Loucy (cell line): ENCODE measurements at regions not wholly inside any gene's neighbourhood (a gene's known extent, or its start where the extent isn't known, plus 50 kb on each side); places are given as distances from the start of the nearest gene placed in this dataset.

Source experiments
- H2AFZ ChIP-seq: fragments of 200-600 bp; sonication (generic); 2 replicates; pipeline ENCODE4 v1.6.0; 2016; ENCODE audit warnings: antibody characterized with exemption, mild to moderate bottlenecking, low read length, moderate library complexity
- H3F3A ChIP-seq: fragments of 200-600 bp; 2 replicates; pipeline ENCODE4 v1.6.0; 2016; ENCODE audit warnings: antibody characterized with exemption, low read depth, mild to moderate bottlenecking
- H3K27me3 ChIP-seq: fragments of 200-600 bp; sonication (generic); 2 replicates; pipeline ENCODE4 v1.6.1; 2014; ENCODE audit warnings: low read length, mild to moderate bottlenecking; ENCODE audit not compliant: insufficient read depth, poor library complexity, severe bottlenecking
- H3K36me3 ChIP-seq: fragments of 200-600 bp; sonication (generic); 2 replicates; pipeline ENCODE4 v1.6.1; 2016; ENCODE audit warnings: low read length; ENCODE audit not compliant: insufficient read depth
- H3K4me1 ChIP-seq: fragments of 200-600 bp; sonication (generic); 2 replicates; pipeline ENCODE4 v1.5.1; 2014; ENCODE audit warnings: low read length, mild to moderate bottlenecking; ENCODE audit not compliant: insufficient read depth, poor library complexity, severe bottlenecking
- H3K4me2 ChIP-seq: fragments of 200-600 bp; sonication (generic); 2 replicates; pipeline ENCODE4 v1.6.0; 2014; ENCODE audit warnings: antibody characterized with exemption, low read length, low read depth, mild to moderate bottlenecking; ENCODE audit not compliant: poor library complexity, severe bottlenecking
- H3K4me3 ChIP-seq: fragments of 200-600 bp; sonication (generic); 2 replicates; pipeline ENCODE4 v1.5.1; 2014; ENCODE audit warnings: low read length, mild to moderate bottlenecking, mixed read lengths; ENCODE audit not compliant: poor library complexity, severe bottlenecking
- H3K79me2 ChIP-seq: fragments of 200-600 bp; sonication (generic); 2 replicates; pipeline ENCODE4 v1.6.1; 2014; ENCODE audit warnings: low read length; ENCODE audit not compliant: insufficient read depth
- H3K9ac ChIP-seq: fragments of 200-600 bp; sonication (generic); 2 replicates; pipeline ENCODE4 v1.6.0; 2014; ENCODE audit warnings: mild to moderate bottlenecking, low read depth, low read length, moderate library complexity; ENCODE audit not compliant: poor library complexity, severe bottlenecking
- H3K9me2 ChIP-seq: fragments of 200-600 bp; sonication (generic); replicated peaks from 2 replicates; pipeline ENCODE4 v1.6.1; 2016; ENCODE audit warnings: low read depth, low read length, mixed read lengths
- H3K9me3 ChIP-seq: fragments of 200-600 bp; sonication (generic); 2 replicates; pipeline ENCODE4 v1.6.1; 2014; ENCODE audit warnings: mild to moderate bottlenecking, antibody characterized with exemption, low read length, low read depth; ENCODE audit not compliant: insufficient read depth
- H4K20me1 ChIP-seq: fragments of 200-600 bp; sonication (generic); 2 replicates; pipeline ENCODE4 v1.6.0; 2014; ENCODE audit warnings: antibody characterized with exemption, low read length, mild to moderate bottlenecking; ENCODE audit not compliant: insufficient read depth, poor library complexity, severe bottlenecking
- CTCF ChIP-seq: fragments of 200-600 bp; sonication (generic); conservative IDR thresholded peaks from 2 replicates; pipeline ENCODE4 v1.5.1; 2014; ENCODE audit warnings: mild to moderate bottlenecking, antibody characterized with exemption, low read length
- EZH2phosphoT487 ChIP-seq: fragments of 200-600 bp; IDR thresholded peaks from 2 replicates; pipeline ENCODE4 v1.6.1; 2018; ENCODE audit warnings: antibody characterized with exemption, mild to moderate bottlenecking, moderate library complexity, borderline replicate concordance

DNA sequence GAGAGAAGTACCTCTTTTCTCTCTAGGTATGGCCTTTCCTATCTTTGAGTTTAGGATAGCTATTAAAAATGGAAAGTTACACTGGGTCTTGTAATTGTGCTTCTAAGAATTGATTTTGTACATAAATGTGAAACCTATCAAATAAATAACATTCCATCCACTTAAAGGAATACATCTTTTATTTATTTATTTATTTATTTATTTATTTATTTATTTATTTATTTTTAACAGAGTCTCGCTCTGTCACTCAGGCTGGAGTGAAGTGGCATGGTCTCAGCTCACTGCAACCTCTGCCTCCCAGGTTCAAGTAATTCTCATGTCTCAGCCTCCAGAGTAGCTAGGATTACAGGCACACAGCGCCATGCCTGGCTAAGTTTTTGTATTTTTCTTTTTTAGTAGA lies 1114.0 kb upstream of the EEF2KMT start:
- no peak overlapping the region for H3K4me2 ChIP-seq
- no peaks in the 10 kb centered on the region for H3K4me1 ChIP-seq
- no peaks in the 10 kb centered on the region for H3K36me3 ChIP-seq
- no peaks in the 10 kb centered on the region for H3F3A ChIP-seq
- no peaks in the 10 kb centered on the region for H3K27me3 ChIP-seq
- H3K9me3 ChIP-seq: no peaks in the 10 kb centered on the region
- H2AFZ ChIP-seq: no peak overlapping the region
- H3K9me2 ChIP-seq: no peaks in the 10 kb centered on the region
- H3K79me2 ChIP-seq: no peaks in the 10 kb centered on the region
- H3K9ac ChIP-seq: no peak overlapping the region
- no peak for TF ChIP-seq CTCF
- no peak for TF ChIP-seq EZH2phosphoT487
- no peak overlapping the region for H3K4me3 ChIP-seq
- H4K20me1 ChIP-seq: no peaks in the 10 kb centered on the region

GRCh38 chr16:6209355-6209930 lies 1111.8 kb upstream of the EEF2KMT start:
- no peaks in the 10 kb centered on the region for H3F3A ChIP-seq
- H3K9ac ChIP-seq: no peak overlapping the region
- H3K4me1 ChIP-seq: no peaks in the 10 kb centered on the region
- no peak for TF ChIP-seq EZH2phosphoT487
- TF ChIP-seq CTCF: no peak
- H3K9me3 ChIP-seq: no peaks in the 10 kb centered on the region
- H4K20me1 ChIP-seq: no peaks in the 10 kb centered on the region
- no peak overlapping the region for H2AFZ ChIP-seq
- no peaks in the 10 kb centered on the region for H3K9me2 ChIP-seq
- H3K36me3 ChIP-seq: no peaks in the 10 kb centered on the region
- H3K27me3 ChIP-seq: no peaks in the 10 kb centered on the region
- no peak overlapping the region for H3K4me2 ChIP-seq
- H3K4me3 ChIP-seq: no peak overlapping the region
- no peaks in the 10 kb centered on the region for H3K79me2 ChIP-seq

DNA sequence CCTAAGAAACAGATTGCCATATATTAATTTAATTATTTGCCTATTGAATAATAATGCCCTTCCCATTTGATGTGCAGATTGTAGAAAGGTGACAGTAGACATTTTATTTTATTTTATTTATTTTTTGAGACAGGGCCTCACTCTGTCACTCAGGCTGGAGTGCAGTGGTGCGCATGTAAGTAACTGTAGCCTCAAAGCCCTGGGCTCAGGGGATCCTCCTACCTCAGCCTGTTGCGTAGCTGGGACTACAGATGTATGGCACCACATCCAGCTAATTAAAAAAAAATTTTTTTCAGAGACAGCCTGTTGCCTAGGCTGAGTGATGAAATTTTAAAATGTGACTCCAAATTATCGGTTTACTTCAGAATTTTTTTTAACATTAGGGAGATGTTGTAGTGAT lies 1110.0 kb upstream of the EEF2KMT start:
- Histone ChIP-seq H3K9me3 (no peaks in the 10 kb centered on the region), H2AFZ (no peak overlapping the region), H3K9me2 (no peaks in the 10 kb centered on the region), H4K20me1 (no peaks in the 10 kb centered on the region), H3K9ac (no peak overlapping the region), H3K79me2 (no peaks in the 10 kb centered on the region), H3K36me3 (no peaks in the 10 kb centered on the region), H3K4me3 (no peak overlapping the region), H3K4me1 (no peaks in the 10 kb centered on the region), H3F3A (no peaks in the 10 kb centered on the region), H3K27me3 (no peaks in the 10 kb centered on the region), H3K4me2 (no peak overlapping the region)
- TF ChIP-seq EZH2phosphoT487 (no peak), CTCF (no peak)
